DOHH2 (cell line): ENCODE measurements at regions not wholly inside any gene's neighbourhood (a gene's known extent, or its start where the extent isn't known, plus 50 kb on each side); places are given as distances from the start of the nearest gene placed in this dataset.
"Not testable (repeated sequence)": the region's sequence is repeated elsewhere in the genome, so short reads cannot be mapped to it uniquely, and the experiment has no call there.

Experiments
- H3F3A ChIP-seq: fragments of 200-600 bp; sonication (generic), shearing (Covaris generic); 2 replicates; pipeline ENCODE4 v1.6.0; 2016; ENCODE audit warnings: antibody characterized with exemption, mild to moderate bottlenecking; ENCODE audit not compliant: control insufficient read depth, insufficient read depth
- H3K27ac ChIP-seq: fragments of 200-600 bp; sonication (generic); 2 replicates; pipeline ENCODE4 v1.5.1; 2014; ENCODE audit warnings: low read depth, mild to moderate bottlenecking, low read length, moderate library complexity
- H3K27me3 ChIP-seq: fragments of 200-600 bp; sonication (generic); 2 replicates; pipeline ENCODE4 v1.6.1; 2014; ENCODE audit warnings: mild to moderate bottlenecking, low read length, mixed read lengths; ENCODE audit not compliant: control insufficient read depth
- H3K36me3 ChIP-seq: fragments of 200-600 bp; sonication (generic); 2 replicates; pipeline ENCODE4 v1.6.1; 2014; ENCODE audit warnings: mild to moderate bottlenecking, low read length, moderate library complexity, mixed read lengths; ENCODE audit not compliant: control insufficient read depth
- H3K4me1 ChIP-seq: fragments of 200-600 bp; sonication (generic); 2 replicates; pipeline ENCODE4 v1.6.1; 2014; ENCODE audit warnings: mild to moderate bottlenecking, low read length, mixed read lengths; ENCODE audit not compliant: control insufficient read depth
- H3K4me2 ChIP-seq: fragments of 200-600 bp; sonication (generic); 2 replicates; pipeline ENCODE4 v1.6.0; 2014; ENCODE audit warnings: mild to moderate bottlenecking, low read length, moderate library complexity
- H3K4me3 ChIP-seq: fragments of 200-600 bp; sonication (generic); 2 replicates; pipeline ENCODE4 v1.5.1; 2014; ENCODE audit warnings: mild to moderate bottlenecking, low read length, mixed read lengths
- H3K79me2 ChIP-seq: fragments of 200-600 bp; sonication (generic); 2 replicates; pipeline ENCODE4 v1.6.1; 2014; ENCODE audit warnings: mild to moderate bottlenecking, low read length, mixed read lengths; ENCODE audit not compliant: control insufficient read depth
- H3K9me2 ChIP-seq: fragments of 200-600 bp; sonication (generic); replicated peaks from 2 replicates; pipeline ENCODE4 v1.6.1; 2014; ENCODE audit warnings: mild to moderate bottlenecking, low read length, mixed read lengths; ENCODE audit not compliant: control insufficient read depth
- H3K9me3 ChIP-seq: fragments of 200-600 bp; sonication (generic); 2 replicates; pipeline ENCODE4 v1.6.1; 2014; ENCODE audit warnings: antibody characterized with exemption, low read length, mixed read lengths; ENCODE audit not compliant: control insufficient read depth, insufficient read depth
- H4K20me1 ChIP-seq: fragments of 200-600 bp; sonication (generic); 2 replicates; pipeline ENCODE4 v1.6.0; 2014; ENCODE audit warnings: low read depth, mild to moderate bottlenecking, antibody characterized with exemption, low read length, moderate library complexity; ENCODE audit not compliant: control insufficient read depth, insufficient read depth
- CTCF ChIP-seq: fragments of 200-600 bp; sonication (generic); IDR thresholded peaks from one replicate; pipeline ENCODE4 v1.5.1; 2014; ENCODE audit warnings: antibody characterized with exemption, mild to moderate bottlenecking, low read depth, low read length; ENCODE audit not compliant: poor library complexity, severe bottlenecking
- EZH2phosphoT487 ChIP-seq: fragments of 200-600 bp; sonication (generic); IDR thresholded peaks from 2 replicates; pipeline ENCODE4 v1.6.1; 2017; ENCODE audit warnings: borderline replicate concordance, mild to moderate bottlenecking, antibody characterized with exemption, low read length, moderate library complexity, mixed read lengths

- Histone ChIP-seq H3K36me3 (no peaks in the 10 kb centered on the region), H3K79me2 (no peaks in the 10 kb centered on the region), H3K4me1 (peaks cover 47% of the 10 kb centered on the region), H3K4me3 (no peak overlapping the region), H3K27me3 (no peaks in the 10 kb centered on the region), H3K4me2 (no peak overlapping the region), H3F3A (peaks cover 3% of the 10 kb centered on the region; the same call in 1 of the 2 replicates), H3K9me2 (no peaks in the 10 kb centered on the region), H4K20me1 (no peaks in the 10 kb centered on the region), H3K9me3 (no peaks in the 10 kb centered on the region), H3K27ac (no peak overlapping the region)
- TF ChIP-seq CTCF: no peak
These were observed 148.4 kb upstream of the MAP3K1 start for GRCh38 chr5:56666901-56667300.

GRCh38 chr5:56665117-56665516, 150.2 kb upstream of the MAP3K1 start:
- not testable (repeated sequence) for H4K20me1 ChIP-seq, H3K79me2 ChIP-seq, H3K36me3 ChIP-seq, H3K9me3 ChIP-seq, H3K9me2 ChIP-seq, H3K27ac ChIP-seq, H3K27me3 ChIP-seq, H3K4me3 ChIP-seq, H3F3A ChIP-seq
- Histone ChIP-seq H3K4me1 (peaks cover 29% of the 10 kb centered on the region), H3K4me2 (peak overlapping the region; percentile 27; the same call in 1 of the 2 replicates)

- H3K4me1 ChIP-seq: peaks cover 19% of the 10 kb centered on the region
- no peaks in the 10 kb centered on the region for H4K20me1 ChIP-seq
- H3K79me2 ChIP-seq: no peaks in the 10 kb centered on the region
- H3K27ac ChIP-seq: no peak overlapping the region
- no peak overlapping the region for H3K4me3 ChIP-seq
- no peaks in the 10 kb centered on the region for H3K9me3 ChIP-seq
- H3K4me2 ChIP-seq: no peak overlapping the region
- TF ChIP-seq CTCF (no peak), EZH2phosphoT487 (no peak)
- no peaks in the 10 kb centered on the region for H3K9me2 ChIP-seq
- H3K27me3 ChIP-seq: no peaks in the 10 kb centered on the region
- peaks cover 3% of the 10 kb centered on the region; the same call in 1 of the 2 replicates for H3F3A ChIP-seq
- no peaks in the 10 kb centered on the region for H3K36me3 ChIP-seq
These were observed 151.3 kb upstream of the MAP3K1 start for GRCh38 chr5:56664025-56664424.

- Histone ChIP-seq H4K20me1 (no peaks in the 10 kb centered on the region), H3K4me1 (peaks cover 16% of the 10 kb centered on the region), H3K27me3 (no peaks in the 10 kb centered on the region), H3K4me3 (no peak overlapping the region), H3F3A (no peaks in the 10 kb centered on the region), H3K9me2 (no peaks in the 10 kb centered on the region), H3K36me3 (no peaks in the 10 kb centered on the region), H3K4me2 (no peak overlapping the region), H3K27ac (no peak overlapping the region), H3K79me2 (no peaks in the 10 kb centered on the region), H3K9me3 (no peaks in the 10 kb centered on the region)
- TF ChIP-seq EZH2phosphoT487 (no peak), CTCF (no peak)
These were observed 151.8 kb upstream of the MAP3K1 start for GRCh38 chr5:56663523-56663922.
